OCI-LY1 (cell line): ENCODE measurements at regions not wholly inside any gene's neighbourhood (a gene's known extent, or its start where the extent isn't known, plus 50 kb on each side); places are given as distances from the start of the nearest gene placed in this dataset.

Experiments used
- EZH2 ChIP-seq: fragments of 200-600 bp; sonication (generic), shearing (Covaris generic); IDR thresholded peaks from 2 replicates; pipeline ENCODE4 v1.8.0; 2017; ENCODE audit warnings: borderline replicate concordance, mixed run types, mild to moderate bottlenecking, antibody characterized with exemption, low read length, moderate library complexity, mixed read lengths
- TF ChIP-seq, protein P1 (sequence below): fragments of 200-600 bp; sonication (generic), shearing (Covaris generic); IDR thresholded peaks from 2 replicates; pipeline ENCODE4 v1.5.1; 2017; ENCODE audit warnings: mild to moderate bottlenecking, antibody characterized with exemption, low read length, moderate library complexity, mixed read lengths

DNA sequence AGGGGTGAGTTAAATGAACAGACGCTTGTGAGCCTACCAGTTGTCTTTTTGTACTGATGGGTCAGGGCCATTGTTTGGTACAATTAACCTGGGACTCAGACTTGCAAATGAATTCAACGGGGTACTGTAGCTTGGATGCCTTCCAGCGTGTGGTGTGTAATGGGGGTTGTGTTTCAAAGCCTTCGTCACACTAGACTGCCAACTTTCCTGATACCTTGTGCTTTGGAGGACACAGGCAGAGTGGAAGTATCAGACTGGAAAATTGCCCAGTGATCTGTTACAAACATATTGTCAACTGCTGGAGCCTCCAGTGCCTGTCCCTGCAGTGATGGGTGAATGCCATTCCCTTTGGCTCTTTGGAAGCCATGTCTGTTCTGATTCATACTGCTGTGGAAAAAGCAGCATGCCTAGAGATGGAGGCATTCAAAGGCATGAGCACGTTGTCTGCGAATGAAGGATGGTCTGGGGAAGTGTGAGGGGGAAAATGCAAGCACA lies 384.5 kb downstream of the LMX1A start:
- TF ChIP-seq, protein P1, sequence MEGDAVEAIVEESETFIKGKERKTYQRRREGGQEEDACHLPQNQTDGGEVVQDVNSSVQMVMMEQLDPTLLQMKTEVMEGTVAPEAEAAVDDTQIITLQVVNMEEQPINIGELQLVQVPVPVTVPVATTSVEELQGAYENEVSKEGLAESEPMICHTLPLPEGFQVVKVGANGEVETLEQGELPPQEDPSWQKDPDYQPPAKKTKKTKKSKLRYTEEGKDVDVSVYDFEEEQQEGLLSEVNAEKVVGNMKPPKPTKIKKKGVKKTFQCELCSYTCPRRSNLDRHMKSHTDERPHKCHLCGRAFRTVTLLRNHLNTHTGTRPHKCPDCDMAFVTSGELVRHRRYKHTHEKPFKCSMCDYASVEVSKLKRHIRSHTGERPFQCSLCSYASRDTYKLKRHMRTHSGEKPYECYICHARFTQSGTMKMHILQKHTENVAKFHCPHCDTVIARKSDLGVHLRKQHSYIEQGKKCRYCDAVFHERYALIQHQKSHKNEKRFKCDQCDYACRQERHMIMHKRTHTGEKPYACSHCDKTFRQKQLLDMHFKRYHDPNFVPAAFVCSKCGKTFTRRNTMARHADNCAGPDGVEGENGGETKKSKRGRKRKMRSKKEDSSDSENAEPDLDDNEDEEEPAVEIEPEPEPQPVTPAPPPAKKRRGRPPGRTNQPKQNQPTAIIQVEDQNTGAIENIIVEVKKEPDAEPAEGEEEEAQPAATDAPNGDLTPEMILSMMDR: no peak
- no peak for TF ChIP-seq EZH2
